ENCODE measurements at regions not wholly inside any gene's neighbourhood (a gene's known extent, or its start where the extent isn't known, plus 50 kb on each side); places are given as distances from the start of the nearest gene placed in this dataset.
A peak's percentile ranks its signal among the peaks of the same experiment; 100 is the strongest.

- DNase-seq (ENCODE audit: missing footprints), result no peak
- ATAC-seq, result no peak
- intact Hi-C loops (cut with DNase I), result no loop called here
These were observed 181.7 kb downstream of the HERPUD2 start for GRCh38 chr7:35513195-35513594.

GRCh38 chr7:35512716-35513115 lies 182.2 kb downstream of the HERPUD2 start:
- DNase-seq (ENCODE audit: missing footprints), result no peak
- peak; percentile 67 for ATAC-seq
- intact Hi-C loops (cut with DNase I), result no loop called here

GRCh38 chr7:35508623-35509400 lies 186.1 kb downstream of the HERPUD2 start:
- ATAC-seq (no peak), DNase-seq (ENCODE audit: missing footprints) (no peak)
- intact Hi-C loops (cut with DNase I), result no loop called here

- ATAC-seq, result no peak
- no peak for DNase-seq (ENCODE audit: missing footprints)
- intact Hi-C loops (cut with DNase I), result no loop called here
These were observed 189.9 kb downstream of the HERPUD2 start for GRCh38 chr7:35505066-35505465.

GRCh38 chr7:35504365-35504764 lies 190.6 kb downstream of the HERPUD2 start:
- no peak for ATAC-seq
- intact Hi-C loops (cut with DNase I), result no loop called here
- DNase-seq (ENCODE audit: missing footprints), result no peak

- intact Hi-C loops (cut with DNase I), result no loop called here
- DNase-seq (ENCODE audit: missing footprints) (no peak), ATAC-seq (no peak)
These were observed 193.3 kb downstream of the HERPUD2 start for GRCh38 chr7:35501681-35502080.

- no peak for ATAC-seq
- intact Hi-C loops (cut with DNase I), result no loop called here
- DNase-seq (ENCODE audit: missing footprints), result no peak
These were observed 195.7 kb downstream of the HERPUD2 start for GRCh38 chr7:35499226-35499625.

GRCh38 chr7:35498416-35498815 lies 196.5 kb downstream of the HERPUD2 start:
- intact Hi-C loops (cut with DNase I), result no loop called here
- ATAC-seq, result no peak

GRCh38 chr7:35495844-35496243 lies 199.1 kb downstream of the HERPUD2 start:
- ATAC-seq, result no peak

More at GRCh38 chr7:35498416-35498815, 196.5 kb downstream of the HERPUD2 start:
- DNase-seq (ENCODE audit: missing footprints), result no peak

GRCh38 chr7:35495377-35495776 lies 199.6 kb downstream of the HERPUD2 start:
- ATAC-seq, result no peak
- intact Hi-C loops (cut with DNase I), result no loop called here
- no peak for DNase-seq (ENCODE audit: missing footprints)

More at GRCh38 chr7:35495844-35496243, 199.1 kb downstream of the HERPUD2 start:
- intact Hi-C loops (cut with DNase I), result no loop called here
- DNase-seq (ENCODE audit: missing footprints), result no peak

GRCh38 chr7:35494407-35494806 lies 200.5 kb downstream of the HERPUD2 start:
- ATAC-seq (no peak), DNase-seq (ENCODE audit: missing footprints) (no peak)
- intact Hi-C loops (cut with DNase I), result no loop called here

- no peak for DNase-seq (ENCODE audit: missing footprints)
- no peak for ATAC-seq
- intact Hi-C loops (cut with DNase I), result no loop called here
These were observed 202.3 kb downstream of the HERPUD2 start for GRCh38 chr7:35492451-35493175.

- DNase-seq (ENCODE audit: missing footprints) (no peak), ATAC-seq (no peak)
- intact Hi-C loops (cut with DNase I), result no loop called here
These were observed 203.7 kb downstream of the HERPUD2 start for GRCh38 chr7:35491233-35491632.

- no peak for ATAC-seq
These were observed 207.1 kb downstream of the HERPUD2 start for GRCh38 chr7:35487841-35488240.

GRCh38 chr7:35487402-35487801 lies 207.5 kb downstream of the HERPUD2 start:
- peak; percentile 37 for ATAC-seq

More at GRCh38 chr7:35487841-35488240, 207.1 kb downstream of the HERPUD2 start:
- intact Hi-C loops (cut with DNase I), result no loop called here
- no peak for DNase-seq (ENCODE audit: missing footprints)

GRCh38 chr7:35485436-35485835 lies 209.5 kb downstream of the HERPUD2 start:
- ATAC-seq, result no peak
- intact Hi-C loops (cut with DNase I), result no loop called here
- no peak for DNase-seq (ENCODE audit: missing footprints)

More at GRCh38 chr7:35487402-35487801, 207.5 kb downstream of the HERPUD2 start:
- intact Hi-C loops (cut with DNase I), result no loop called here
- DNase-seq (ENCODE audit: missing footprints), result no peak

- no peak for ATAC-seq
- intact Hi-C loops (cut with DNase I), result no loop called here
These were observed 211.4 kb downstream of the HERPUD2 start for GRCh38 chr7:35483568-35483967.

GRCh38 chr7:35482231-35482630 lies 212.7 kb downstream of the HERPUD2 start:
- DNase-seq (ENCODE audit: missing footprints) (no peak), ATAC-seq (no peak)

More at GRCh38 chr7:35483568-35483967, 211.4 kb downstream of the HERPUD2 start:
- no peak for DNase-seq (ENCODE audit: missing footprints)

GRCh38 chr7:35480806-35481205 lies 214.1 kb downstream of the HERPUD2 start:
- intact Hi-C loops (cut with DNase I), result no loop called here
- DNase-seq (ENCODE audit: missing footprints) (no peak), ATAC-seq (no peak)

More at GRCh38 chr7:35482231-35482630, 212.7 kb downstream of the HERPUD2 start:
- intact Hi-C loops (cut with DNase I), result no loop called here

- intact Hi-C loops (cut with DNase I), result no loop called here
These were observed 217.3 kb downstream of the HERPUD2 start for GRCh38 chr7:35477609-35478008.

More at GRCh38 chr7:35477609-35478008, 217.3 kb downstream of the HERPUD2 start:
- DNase-seq (ENCODE audit: missing footprints) (no peak), ATAC-seq (no peak)

Measured in Right ventricle myocardium inferior (tissue), 1 donor.